ENCODE measurements at regions not wholly inside any gene's neighbourhood (a gene's known extent, or its start where the extent isn't known, plus 50 kb on each side); places are given as distances from the start of the nearest gene placed in this dataset.

DNA sequence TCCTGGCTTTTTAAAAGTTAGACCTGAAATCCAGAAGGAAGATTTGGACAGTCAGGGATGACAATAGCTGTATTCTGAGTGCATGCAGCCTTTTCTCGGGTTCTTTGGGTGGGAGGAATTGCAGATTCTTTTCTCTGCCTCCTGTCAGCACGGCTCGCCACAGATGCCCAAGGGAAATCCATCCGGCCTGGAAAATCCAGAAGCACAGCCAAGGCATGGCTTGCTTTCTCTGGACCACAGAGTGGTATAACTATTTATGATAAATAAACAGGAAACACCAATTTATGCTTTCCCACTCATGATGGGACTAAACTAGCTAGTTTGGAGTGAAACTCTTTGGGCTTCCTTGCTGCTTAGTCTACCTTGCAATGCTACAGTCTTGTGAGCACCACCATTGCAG lies 59.1 kb downstream of the C9orf152 start:
- TF ChIP-seq POLR2AphosphoS5 (IDR thresholded peaks at IDR 0.05; ENCODE audit: borderline replicate concordance, low read depth, low read length), result no peak
- no peak for TF ChIP-seq EZH2 (IDR thresholded peaks at IDR 0.05)
